GM23338 (cell line): ENCODE measurements at regions not wholly inside any gene's neighbourhood (a gene's known extent, or its start where the extent isn't known, plus 50 kb on each side); places are given as distances from the start of the nearest gene placed in this dataset.

Source experiments
- ATAC-seq: fragments of 200-7000 bp; cut with Tn5 transposase; 3 replicates; pipeline ENCODE4 v1.9.1; 2020
- DNase-seq: peaks from one replicate; pipeline ENCODE4 v3.0.0-alpha.2; 2015; ENCODE audit warnings: low spot score
- H2AFZ ChIP-seq: fragments of 200-600 bp; sonication (generic); 2 replicates; pipeline ENCODE4 v1.8.0; 2016; ENCODE audit warnings: antibody characterized with exemption, mild to moderate bottlenecking, moderate library complexity
- H3F3A ChIP-seq: fragments of 200-600 bp; sonication (generic); replicated peaks from 2 replicates; pipeline ENCODE4 v1.8.0; 2017; ENCODE audit warnings: antibody characterized with exemption, mixed run types, low read depth
- H3K27ac ChIP-seq: fragments of 200-600 bp; sonication (generic); 2 replicates; pipeline ENCODE4 v1.6.1; 2016; ENCODE audit warnings: low read depth
- H3K27me3 ChIP-seq: fragments of 200-600 bp; sonication (generic); 2 replicates; pipeline ENCODE4 v1.8.0; 2016; ENCODE audit warnings: mild to moderate bottlenecking, mixed run types, moderate library complexity; ENCODE audit not compliant: insufficient read depth
- H3K36me3 ChIP-seq: fragments of 200-600 bp; sonication (generic); 2 replicates; pipeline ENCODE4 v1.8.0; 2016; ENCODE audit warnings: mild to moderate bottlenecking; ENCODE audit not compliant: insufficient read depth
- H3K4me1 ChIP-seq: fragments of 200-600 bp; sonication (generic); 2 replicates; pipeline ENCODE4 v1.8.0; 2016; ENCODE audit warnings: mild to moderate bottlenecking, moderate library complexity; ENCODE audit not compliant: insufficient read depth
- H3K4me2 ChIP-seq: fragments of 200-600 bp; sonication (generic); 2 replicates; pipeline ENCODE4 v1.7.1; 2017; ENCODE audit warnings: mixed run types
- H3K4me3 ChIP-seq: fragments of 200-600 bp; sonication (generic); 2 replicates; pipeline ENCODE4 v1.6.1; 2016; ENCODE audit warnings: mixed run types
- H3K79me2 ChIP-seq: fragments of 200-600 bp; sonication (generic); replicated peaks from 2 replicates; pipeline ENCODE4 v1.8.0; 2017; ENCODE audit warnings: mild to moderate bottlenecking; ENCODE audit not compliant: insufficient read depth
- H3K9me2 ChIP-seq: fragments of 200-600 bp; sonication (generic); 2 replicates; pipeline ENCODE4 v1.8.0; 2017; ENCODE audit not compliant: insufficient read depth
- H4K20me1 ChIP-seq: fragments of 200-600 bp; sonication (generic); replicated peaks from 2 replicates; pipeline ENCODE4 v1.8.0; 2017; ENCODE audit warnings: mild to moderate bottlenecking; ENCODE audit not compliant: insufficient read depth
- H3K27ac Mint-ChIP-seq: 2 replicates; pipeline ENCODE4 v1.8.0; 2020; ENCODE audit warnings: inconsistent platforms, mild to moderate bottlenecking, moderate library complexity, mixed read lengths
- H3K27me3 Mint-ChIP-seq: 3 replicates; pipeline ENCODE4 v1.8.0; 2022; ENCODE audit warnings: low read depth, mild to moderate bottlenecking, moderate library complexity, mixed read lengths, inconsistent platforms; ENCODE audit not compliant: insufficient read depth, poor library complexity
- H3K36me3 Mint-ChIP-seq: 3 replicates; pipeline ENCODE4 v1.8.0; 2021; ENCODE audit warnings: low read depth, mild to moderate bottlenecking, inconsistent platforms, moderate library complexity, mixed read lengths
- H3K4me1 Mint-ChIP-seq: 3 replicates; pipeline ENCODE4 v1.8.0; 2020; ENCODE audit warnings: mild to moderate bottlenecking, inconsistent platforms, mixed read lengths
- H3K4me3 Mint-ChIP-seq: 3 replicates; pipeline ENCODE4 v1.8.0; 2021; ENCODE audit warnings: moderate library complexity, mild to moderate bottlenecking, inconsistent platforms, mixed read lengths
- H3K9me3 Mint-ChIP-seq: 3 replicates; pipeline ENCODE4 v1.8.0; 2020; ENCODE audit warnings: moderate library complexity, mild to moderate bottlenecking, inconsistent platforms, mixed read lengths
- CTCF ChIP-seq, 2 experiments: fragments of 200-600 bp in 1 of 2; sonication (generic) in 1 of 2; conservative IDR thresholded peaks; 2 replicates each; pipeline versions ENCODE4 v1.5.1 to v1.6.1; 2016 to 2017; ENCODE audit warnings: antibody characterized with exemption in 2 of 2, low read depth in 2 of 2, mild to moderate bottlenecking in 2 of 2, moderate library complexity in 1 of 2
- EZH2 ChIP-seq: fragments of 200-600 bp; sonication (generic); IDR thresholded peaks from one replicate; pipeline ENCODE4 v1.8.0; 2017; ENCODE audit warnings: antibody characterized with exemption, mild to moderate bottlenecking, low read depth; ENCODE audit not compliant: unreplicated experiment
- JUNB ChIP-seq: IDR thresholded peaks from one replicate; pipeline ENCODE4 v1.6.1; 2016; ENCODE audit warnings: antibody characterized with exemption; ENCODE audit not compliant: unreplicated experiment
- POLR2AphosphoS5 ChIP-seq: IDR thresholded peaks from 2 replicates; pipeline ENCODE4 v1.6.1; 2016; ENCODE audit warnings: antibody characterized with exemption, low read depth
- TF ChIP-seq, protein P1 (sequence below): fragments of 250-450 bp; sonication (Bioruptor Pico); IDR thresholded peaks from 2 replicates; pipeline ENCODE4 v1.5.0; 2020; ENCODE audit warnings: mild to moderate bottlenecking, moderate library complexity
- TF ChIP-seq, protein P2 (sequence below): IDR thresholded peaks from 2 replicates; pipeline ENCODE4 v1.6.1; 2016; ENCODE audit warnings: antibody characterized with exemption

DNA sequence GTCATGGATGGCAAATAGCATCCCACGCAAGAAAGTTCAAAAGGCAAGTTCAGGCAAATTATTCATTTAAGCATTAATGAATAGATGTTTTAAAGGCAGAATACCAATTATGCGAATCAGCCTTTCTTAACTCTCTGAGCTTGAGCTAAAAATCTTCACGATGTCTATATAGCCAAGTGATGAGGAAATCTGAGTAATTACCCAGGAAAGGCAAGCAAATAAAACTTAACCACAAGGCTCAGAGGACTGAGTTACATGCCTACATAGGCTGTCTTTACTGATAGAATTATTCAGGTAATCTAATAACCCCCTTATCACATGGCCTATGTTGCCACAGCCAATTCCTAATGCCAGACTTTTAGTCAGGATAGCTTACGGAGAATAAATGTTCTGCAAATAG, 120.8 kb upstream of the MTAP start (continued):
- TF ChIP-seq, protein P1, sequence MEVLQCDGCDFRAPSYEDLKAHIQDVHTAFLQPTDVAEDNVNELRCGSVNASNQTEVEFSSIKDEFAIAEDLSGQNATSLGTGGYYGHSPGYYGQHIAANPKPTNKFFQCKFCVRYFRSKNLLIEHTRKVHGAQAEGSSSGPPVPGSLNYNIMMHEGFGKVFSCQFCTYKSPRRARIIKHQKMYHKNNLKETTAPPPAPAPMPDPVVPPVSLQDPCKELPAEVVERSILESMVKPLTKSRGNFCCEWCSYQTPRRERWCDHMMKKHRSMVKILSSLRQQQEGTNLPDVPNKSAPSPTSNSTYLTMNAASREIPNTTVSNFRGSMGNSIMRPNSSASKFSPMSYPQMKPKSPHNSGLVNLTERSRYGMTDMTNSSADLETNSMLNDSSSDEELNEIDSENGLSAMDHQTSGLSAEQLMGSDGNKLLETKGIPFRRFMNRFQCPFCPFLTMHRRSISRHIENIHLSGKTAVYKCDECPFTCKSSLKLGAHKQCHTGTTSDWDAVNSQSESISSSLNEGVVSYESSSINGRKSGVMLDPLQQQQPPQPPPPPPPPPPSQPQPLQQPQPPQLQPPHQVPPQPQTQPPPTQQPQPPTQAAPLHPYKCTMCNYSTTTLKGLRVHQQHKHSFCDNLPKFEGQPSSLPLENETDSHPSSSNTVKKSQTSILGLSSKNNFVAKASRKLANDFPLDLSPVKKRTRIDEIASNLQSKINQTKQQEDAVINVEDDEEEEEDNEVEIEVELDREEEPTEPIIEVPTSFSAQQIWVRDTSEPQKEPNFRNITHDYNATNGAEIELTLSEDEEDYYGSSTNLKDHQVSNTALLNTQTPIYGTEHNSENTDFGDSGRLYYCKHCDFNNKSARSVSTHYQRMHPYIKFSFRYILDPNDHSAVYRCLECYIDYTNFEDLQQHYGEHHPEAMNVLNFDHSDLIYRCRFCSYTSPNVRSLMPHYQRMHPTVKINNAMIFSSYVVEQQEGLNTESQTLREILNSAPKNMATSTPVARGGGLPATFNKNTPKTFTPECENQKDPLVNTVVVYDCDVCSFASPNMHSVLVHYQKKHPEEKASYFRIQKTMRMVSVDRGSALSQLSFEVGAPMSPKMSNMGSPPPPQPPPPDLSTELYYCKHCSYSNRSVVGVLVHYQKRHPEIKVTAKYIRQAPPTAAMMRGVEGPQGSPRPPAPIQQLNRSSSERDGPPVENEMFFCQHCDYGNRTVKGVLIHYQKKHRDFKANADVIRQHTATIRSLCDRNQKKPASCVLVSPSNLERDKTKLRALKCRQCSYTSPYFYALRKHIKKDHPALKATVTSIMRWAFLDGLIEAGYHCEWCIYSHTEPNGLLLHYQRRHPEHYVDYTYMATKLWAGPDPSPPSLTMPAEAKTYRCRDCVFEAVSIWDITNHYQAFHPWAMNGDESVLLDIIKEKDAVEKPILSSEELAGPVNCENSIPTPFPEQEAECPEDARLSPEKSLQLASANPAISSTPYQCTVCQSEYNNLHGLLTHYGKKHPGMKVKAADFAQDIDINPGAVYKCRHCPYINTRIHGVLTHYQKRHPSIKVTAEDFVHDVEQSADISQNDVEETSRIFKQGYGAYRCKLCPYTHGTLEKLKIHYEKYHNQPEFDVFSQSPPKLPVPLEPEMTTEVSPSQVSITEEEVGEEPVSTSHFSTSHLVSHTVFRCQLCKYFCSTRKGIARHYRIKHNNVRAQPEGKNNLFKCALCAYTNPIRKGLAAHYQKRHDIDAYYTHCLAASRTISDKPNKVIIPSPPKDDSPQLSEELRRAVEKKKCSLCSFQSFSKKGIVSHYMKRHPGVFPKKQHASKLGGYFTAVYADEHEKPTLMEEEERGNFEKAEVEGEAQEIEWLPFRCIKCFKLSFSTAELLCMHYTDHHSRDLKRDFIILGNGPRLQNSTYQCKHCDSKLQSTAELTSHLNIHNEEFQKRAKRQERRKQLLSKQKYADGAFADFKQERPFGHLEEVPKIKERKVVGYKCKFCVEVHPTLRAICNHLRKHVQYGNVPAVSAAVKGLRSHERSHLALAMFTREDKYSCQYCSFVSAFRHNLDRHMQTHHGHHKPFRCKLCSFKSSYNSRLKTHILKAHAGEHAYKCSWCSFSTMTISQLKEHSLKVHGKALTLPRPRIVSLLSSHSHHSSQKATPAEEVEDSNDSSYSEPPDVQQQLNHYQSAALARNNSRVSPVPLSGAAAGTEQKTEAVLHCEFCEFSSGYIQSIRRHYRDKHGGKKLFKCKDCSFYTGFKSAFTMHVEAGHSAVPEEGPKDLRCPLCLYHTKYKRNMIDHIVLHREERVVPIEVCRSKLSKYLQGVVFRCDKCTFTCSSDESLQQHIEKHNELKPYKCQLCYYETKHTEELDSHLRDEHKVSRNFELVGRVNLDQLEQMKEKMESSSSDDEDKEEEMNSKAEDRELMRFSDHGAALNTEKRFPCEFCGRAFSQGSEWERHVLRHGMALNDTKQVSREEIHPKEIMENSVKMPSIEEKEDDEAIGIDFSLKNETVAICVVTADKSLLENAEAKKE (CRISPR knock-in tag), result no peak
- no peak for TF ChIP-seq CTCF (conservative IDR thresholded peaks at IDR 0.05; ENCODE audit: low read depth in 2 of 2)

GRCh38 chr9:21682381-21682780, 120.1 kb upstream of the MTAP start:
- H3K4me1 Mint-ChIP-seq, result peaks cover 6% of the 10 kb centered on the region; the same call in 2 of the 3 replicates
- no peaks in the 10 kb centered on the region for H3F3A ChIP-seq
- no peaks in the 10 kb centered on the region for H3K79me2 ChIP-seq
- no peaks in the 10 kb centered on the region for H3K36me3 Mint-ChIP-seq
- H3K4me1 ChIP-seq, result no peaks in the 10 kb centered on the region
- TF ChIP-seq JUNB, result no peak
- TF ChIP-seq POLR2AphosphoS5, result no peak
- TF ChIP-seq EZH2, result no peak
- TF ChIP-seq, protein P2, sequence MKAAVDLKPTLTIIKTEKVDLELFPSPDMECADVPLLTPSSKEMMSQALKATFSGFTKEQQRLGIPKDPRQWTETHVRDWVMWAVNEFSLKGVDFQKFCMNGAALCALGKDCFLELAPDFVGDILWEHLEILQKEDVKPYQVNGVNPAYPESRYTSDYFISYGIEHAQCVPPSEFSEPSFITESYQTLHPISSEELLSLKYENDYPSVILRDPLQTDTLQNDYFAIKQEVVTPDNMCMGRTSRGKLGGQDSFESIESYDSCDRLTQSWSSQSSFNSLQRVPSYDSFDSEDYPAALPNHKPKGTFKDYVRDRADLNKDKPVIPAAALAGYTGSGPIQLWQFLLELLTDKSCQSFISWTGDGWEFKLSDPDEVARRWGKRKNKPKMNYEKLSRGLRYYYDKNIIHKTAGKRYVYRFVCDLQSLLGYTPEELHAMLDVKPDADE, result no peak
- H3K27me3 ChIP-seq, result no peaks in the 10 kb centered on the region
- no peak overlapping the region for H3K27ac ChIP-seq
- H3K9me3 Mint-ChIP-seq, result no peaks in the 10 kb centered on the region
- no peak overlapping the region for H3K4me3 Mint-ChIP-seq
- no peaks in the 10 kb centered on the region for H4K20me1 ChIP-seq
- no peaks in the 10 kb centered on the region for H3K9me2 ChIP-seq
- peaks cover 3% of the 10 kb centered on the region for H3K27me3 Mint-ChIP-seq
- no peak overlapping the region for H3K27ac Mint-ChIP-seq
- H3K4me2 ChIP-seq, result no peak overlapping the region
- no peak overlapping the region for H2AFZ ChIP-seq
- no peak for DNase-seq
- ATAC-seq, result no peak
- H3K36me3 ChIP-seq, result no peaks in the 10 kb centered on the region
- no peak overlapping the region for H3K4me3 ChIP-seq
